Osteoblast (primary cell): ENCODE measurements at regions not wholly inside any gene's neighbourhood (a gene's known extent, or its start where the extent isn't known, plus 50 kb on each side); places are given as distances from the start of the nearest gene placed in this dataset.

ENCODE experiments used
- DNase-seq: peaks from one replicate; pipeline ENCODE4 v3.0.0; 2011; ENCODE audit warnings: low spot score, mixed read lengths; ENCODE audit not compliant: insufficient read length; ENCODE audit errors: missing footprints
- H2AFZ ChIP-seq: 2 replicates; pipeline ENCODE4 v1.6.0; 2011; ENCODE audit warnings: mild to moderate bottlenecking, low read length
- H3K27ac ChIP-seq: 2 replicates; pipeline ENCODE4 v1.5.1; 2011; ENCODE audit warnings: mild to moderate bottlenecking, low read depth, low read length, moderate library complexity
- H3K27me3 ChIP-seq: 2 replicates; pipeline ENCODE4 v1.6.0; 2012; ENCODE audit warnings: mild to moderate bottlenecking, control low read depth, inconsistent platforms, low read length, moderate library complexity; ENCODE audit not compliant: insufficient read depth
- H3K36me3 ChIP-seq: 2 replicates; pipeline ENCODE4 v1.5.1; 2011; ENCODE audit warnings: mild to moderate bottlenecking, low read length, control low read depth, moderate library complexity; ENCODE audit not compliant: insufficient read depth
- H3K4me1 ChIP-seq: 2 replicates; pipeline ENCODE4 v1.5.1; 2011; ENCODE audit warnings: mild to moderate bottlenecking, low read length, control low read depth, moderate library complexity; ENCODE audit not compliant: insufficient read depth
- H3K4me2 ChIP-seq: 2 replicates; pipeline ENCODE4 v1.6.0; 2011; ENCODE audit warnings: mild to moderate bottlenecking, low read length; ENCODE audit not compliant: insufficient read depth
- H3K4me3 ChIP-seq: fragments of 200-600 bp; sonication (generic); 3 replicates; pipeline ENCODE4 v1.5.1; 2012; ENCODE audit warnings: mild to moderate bottlenecking, low read length, inconsistent platforms; ENCODE audit not compliant: insufficient read depth
- H3K79me2 ChIP-seq: 2 replicates; pipeline ENCODE4 v1.6.0; 2012; ENCODE audit warnings: mild to moderate bottlenecking, low read length, control low read depth, inconsistent platforms; ENCODE audit not compliant: insufficient read depth
- H3K9me3 ChIP-seq: 2 replicates; pipeline ENCODE4 v1.5.1; 2011; ENCODE audit warnings: low read depth, low read length, control low read depth
- H4K20me1 ChIP-seq: 2 replicates; pipeline ENCODE4 v1.6.0; 2012; ENCODE audit warnings: mild to moderate bottlenecking, low read length, control low read depth; ENCODE audit not compliant: insufficient read depth
- CTCF ChIP-seq: IDR thresholded peaks from 2 replicates; pipeline ENCODE4 v1.5.1; 2011; ENCODE audit warnings: mild to moderate bottlenecking, low read depth, low read length, moderate library complexity; ENCODE audit errors: extremely low read depth

- no peaks in the 10 kb centered on the region for H4K20me1 ChIP-seq
- no peaks in the 10 kb centered on the region for H3K36me3 ChIP-seq
- H2AFZ ChIP-seq = no peak overlapping the region
- no peak for DNase-seq
- no peak overlapping the region for H3K4me3 ChIP-seq
- H3K4me2 ChIP-seq = no peak overlapping the region
- H3K27ac ChIP-seq = no peak overlapping the region
- no peaks in the 10 kb centered on the region for H3K79me2 ChIP-seq
- H3K27me3 ChIP-seq = no peaks in the 10 kb centered on the region
- no peaks in the 10 kb centered on the region for H3K9me3 ChIP-seq
- H3K4me1 ChIP-seq = peaks cover 14% of the 10 kb centered on the region
- no peak for TF ChIP-seq CTCF
Measured at GRCh38 chr6:19463250-19463649, 373.9 kb upstream of the ID4 start.

- DNase-seq = no peak
- Histone ChIP-seq H3K27me3 (no peaks in the 10 kb centered on the region), H3K27ac (no peak overlapping the region), H3K4me2 (no peak overlapping the region), H3K4me3 (no peak overlapping the region), H3K9me3 (no peaks in the 10 kb centered on the region), H2AFZ (no peak overlapping the region), H3K4me1 (peaks cover 14% of the 10 kb centered on the region), H3K79me2 (no peaks in the 10 kb centered on the region), H3K36me3 (no peaks in the 10 kb centered on the region), H4K20me1 (no peaks in the 10 kb centered on the region)
- no peak for TF ChIP-seq CTCF
Measured at GRCh38 chr6:19463925-19464324, 373.2 kb upstream of the ID4 start.

GRCh38 chr6:19465256-19465655 lies 371.9 kb upstream of the ID4 start:
- Histone ChIP-seq H4K20me1 (no peaks in the 10 kb centered on the region), H3K9me3 (no peaks in the 10 kb centered on the region), H3K27ac (peak overlapping the region; percentile 34), H3K4me2 (peak overlapping the region; percentile 63), H3K4me1 (peaks cover 14% of the 10 kb centered on the region), H2AFZ (peak overlapping the region; percentile 88), H3K27me3 (no peaks in the 10 kb centered on the region), H3K36me3 (no peaks in the 10 kb centered on the region), H3K79me2 (no peaks in the 10 kb centered on the region), H3K4me3 (peak overlapping the region; percentile 4)
- no peak for DNase-seq
- no peak for TF ChIP-seq CTCF

- Histone ChIP-seq H3K4me3 (no peak overlapping the region), H3K27me3 (no peaks in the 10 kb centered on the region), H2AFZ (peak overlapping the region; percentile 88), H3K4me1 (peaks cover 14% of the 10 kb centered on the region), H3K27ac (peak overlapping the region; percentile 34), H4K20me1 (no peaks in the 10 kb centered on the region), H3K4me2 (peak overlapping the region; percentile 63), H3K9me3 (no peaks in the 10 kb centered on the region), H3K36me3 (no peaks in the 10 kb centered on the region), H3K79me2 (no peaks in the 10 kb centered on the region)
- TF ChIP-seq CTCF = no peak
- peak; percentile 45 for DNase-seq
Measured at GRCh38 chr6:19465760-19466159, 371.4 kb upstream of the ID4 start.
